Transverse colon (tissue), 4 donors: ENCODE measurements at regions not wholly inside any gene's neighbourhood (a gene's known extent, or its start where the extent isn't known, plus 50 kb on each side); places are given as distances from the start of the nearest gene placed in this dataset.

Experiments used
- DNase-seq: peaks from one replicate; pipeline ENCODE4 v3.0.0-alpha.2; 2019
- H3K27ac ChIP-seq, 4 donors: fragments of 200-600 bp; sonication (generic); 2 replicates each; pipeline ENCODE4 v1.5.1; 2016 to 2018; ENCODE audit warnings: inconsistent platforms in 4 of 4
- H3K27me3 ChIP-seq: fragments of 200-600 bp; sonication (generic); 2 replicates; pipeline ENCODE4 v1.5.1; 2017; ENCODE audit warnings: inconsistent platforms
- H3K36me3 ChIP-seq, 4 donors: fragments of 200-600 bp; sonication (generic); 2 replicates each; pipeline ENCODE4 v1.5.1; 2017 to 2019; ENCODE audit warnings: inconsistent platforms in 4 of 4
- H3K4me1 ChIP-seq, 4 donors: fragments of 200-600 bp; sonication (generic); 2 replicates each; pipeline ENCODE4 v1.5.1; 2017 to 2020; ENCODE audit warnings: inconsistent platforms in 4 of 4
- H3K4me3 ChIP-seq, 4 donors: fragments of 200-600 bp; sonication (generic); 1 replicate in 1 of 4; 2 replicates in 3 of 4; pipeline versions ENCODE4 v1.5.1 to v1.6.1; 2017 to 2019; ENCODE audit warnings: inconsistent platforms in 4 of 4
- H3K9me3 ChIP-seq, 2 donors: fragments of 200-600 bp; sonication (generic); 2 replicates each; pipeline ENCODE4 v1.5.1; 2017 to 2019; ENCODE audit warnings: inconsistent platforms in 2 of 2
- CTCF ChIP-seq, 5 experiments: fragments of 200-600 bp in 3 of 5; fragments of 450-650 bp in 2 of 5; sonication (generic) in 3 of 5; IDR thresholded peaks; 1 replicate in 2 of 5; 2 replicates in 3 of 5; pipeline ENCODE4 v1.5.1; 2016 to 2017; ENCODE audit warnings: antibody characterized with exemption in 5 of 5, inconsistent platforms in 3 of 5, mild to moderate bottlenecking in 2 of 5, moderate library complexity in 1 of 5
- EP300 ChIP-seq: sonication (generic); formaldehyde crosslinking; IDR thresholded peaks from one replicate; pipeline ENCODE4 v1.6.1; 2017; ENCODE audit warnings: antibody characterized with exemption, low read depth
- POLR2A ChIP-seq: fragments of 450-650 bp; IDR thresholded peaks from one replicate; pipeline ENCODE4 v1.6.1; 2016; ENCODE audit warnings: antibody characterized with exemption, mild to moderate bottlenecking, moderate library complexity
- POLR2AphosphoS5 ChIP-seq, 3 donors: sonication (generic); formaldehyde crosslinking; IDR thresholded peaks; one replicate each; pipeline ENCODE4 v1.6.1; 2016; ENCODE audit warnings: antibody characterized with exemption in 3 of 3
- WGBS, 2 donors: methylation state at CpG; one replicate each; pipeline ENCODE4 v1.1.5; 2018; ENCODE audit warnings: low coverage in 1 of 2; 5-methylcytosine and 5-hydroxymethylcytosine counted together
- in situ Hi-C, 4 donors: fragments of 200-750 bp; cut with MboI; loops; one replicate each; pipeline versions ENCODE4 v1.15.0 to v1.15.1; 2017; ENCODE audit warnings: low sequenced_read_pairs in 3 of 4, low pct_ligation_motif_present in 1 of 4, low pct_unique_long_range_greater_than_20kb in 1 of 4
- intact Hi-C: fragments of 100-400 bp; cut with DNase I; formaldehyde crosslinking; loops from one replicate; pipeline ENCODE4 v1.15.1; 2023; ENCODE audit warnings: low total_unique reads

- Histone ChIP-seq H3K36me3 (no peaks in the 10 kb centered on the region), H3K9me3 (no peaks in the 10 kb centered on the region), H3K4me1 (no peaks in the 10 kb centered on the region), H3K27me3 (no peaks in the 10 kb centered on the region), H3K4me3 (no peak overlapping the region), H3K27ac (no peak overlapping the region)
- intact Hi-C loops (no loop called here), in situ Hi-C loops (no loop called here)
- DNase-seq: no peak
- no peak for TF ChIP-seq CTCF (IDR thresholded peaks at IDR 0.05)
- no peak for TF ChIP-seq EP300
- no peak for TF ChIP-seq POLR2A
- TF ChIP-seq POLR2AphosphoS5 (IDR thresholded peaks at IDR 0.05): no peak
- 31 to 46% methylated on average over 2 of the region's 2 CpGs for WGBS, 2 donors
Observed at GRCh38 chr9:22395687-22396141, 50.9 kb upstream of the DMRTA1 start.
